ENCODE measurements at regions not wholly inside any gene's neighbourhood (a gene's known extent, or its start where the extent isn't known, plus 50 kb on each side); places are given as distances from the start of the nearest gene placed in this dataset.
"Not testable (repeated sequence)": the region's sequence is repeated elsewhere in the genome, so short reads cannot be mapped to it uniquely, and the experiment has no call there.

- FAIRE-seq = no peak
- no peak for DNase-seq (ENCODE audit: low spot score)
Observed at GRCh38 chr3:56927855-56928254, 126.1 kb upstream of the ARHGEF3 start.

- FAIRE-seq (no peak), DNase-seq (ENCODE audit: low spot score) (no peak)
Observed at GRCh38 chr3:56926947-56927282, 125.2 kb upstream of the ARHGEF3 start.

GRCh38 chr3:56926243-56926946 is 124.6 kb upstream of the ARHGEF3 start:
- FAIRE-seq = no peak
- DNase-seq (ENCODE audit: low spot score) = peak; percentile 23

GRCh38 chr3:56924700-56925099 is 123.0 kb upstream of the ARHGEF3 start:
- not testable (repeated sequence) for FAIRE-seq

GRCh38 chr3:56923526-56924224 is 121.9 kb upstream of the ARHGEF3 start:
- FAIRE-seq (no peak), DNase-seq (ENCODE audit: low spot score) (no peak)

More at GRCh38 chr3:56924700-56925099, 123.0 kb upstream of the ARHGEF3 start:
- DNase-seq (ENCODE audit: low spot score) = not testable (repeated sequence)

GRCh38 chr3:56921573-56922453 is 120.1 kb upstream of the ARHGEF3 start:
- FAIRE-seq (no peak), DNase-seq (ENCODE audit: low spot score) (no peak)

GRCh38 chr3:56919797-56920195 is 118.0 kb upstream of the ARHGEF3 start:
- FAIRE-seq (no peak), DNase-seq (ENCODE audit: low spot score) (no peak)

GRCh38 chr3:56919137-56919796 is 117.5 kb upstream of the ARHGEF3 start:
- DNase-seq (ENCODE audit: low spot score) (no peak), FAIRE-seq (no peak)

GRCh38 chr3:56918111-56918568 is 116.4 kb upstream of the ARHGEF3 start:
- DNase-seq (ENCODE audit: low spot score) = no peak
- no peak for FAIRE-seq

GRCh38 chr3:56917361-56918110 is 115.8 kb upstream of the ARHGEF3 start:
- no peak for DNase-seq (ENCODE audit: low spot score)
- no peak for FAIRE-seq

GRCh38 chr3:56916716-56917360 is 115.1 kb upstream of the ARHGEF3 start:
- no peak for FAIRE-seq

GRCh38 chr3:56915966-56916586 is 114.3 kb upstream of the ARHGEF3 start:
- DNase-seq (ENCODE audit: low spot score) = no peak
- no peak for FAIRE-seq

More at GRCh38 chr3:56916716-56917360, 115.1 kb upstream of the ARHGEF3 start:
- DNase-seq (ENCODE audit: low spot score) = no peak

- no peak for FAIRE-seq
- no peak for DNase-seq (ENCODE audit: low spot score)
Observed at GRCh38 chr3:56914646-56915045, 112.9 kb upstream of the ARHGEF3 start.

- FAIRE-seq (no peak), DNase-seq (ENCODE audit: low spot score) (no peak)
Observed at GRCh38 chr3:56911363-56911762, 109.6 kb upstream of the ARHGEF3 start.

GRCh38 chr3:56909349-56909748 is 107.6 kb upstream of the ARHGEF3 start:
- no peak for FAIRE-seq
- DNase-seq (ENCODE audit: low spot score) = no peak

- no peak for FAIRE-seq
- no peak for DNase-seq (ENCODE audit: low spot score)
Observed at GRCh38 chr3:56908004-56908403, 106.3 kb upstream of the ARHGEF3 start.

- FAIRE-seq (no peak), DNase-seq (ENCODE audit: low spot score) (no peak)
Observed at GRCh38 chr3:56904552-56905215, 102.9 kb upstream of the ARHGEF3 start.

- DNase-seq (ENCODE audit: low spot score) (no peak), FAIRE-seq (no peak)
Observed at GRCh38 chr3:56903231-56903782, 101.6 kb upstream of the ARHGEF3 start.
